ENCODE measurements at regions not wholly inside any gene's neighbourhood (a gene's known extent, or its start where the extent isn't known, plus 50 kb on each side); places are given as distances from the start of the nearest gene placed in this dataset.

- TF ChIP-seq CTCF (IDR thresholded peaks at IDR 0.05) (no peak), POLR2A (IDR thresholded peaks at IDR 0.05) (no peak)
Measured at GRCh38 chr17:59488805-59489204, 76.6 kb upstream of the DHX40 start.

All from uterus (tissue), 2 donors.